OCI-LY1 (cell line): ENCODE measurements at regions not wholly inside any gene's neighbourhood (a gene's known extent, or its start where the extent isn't known, plus 50 kb on each side); places are given as distances from the start of the nearest gene placed in this dataset.
"Not testable (repeated sequence)": the region's sequence is repeated elsewhere in the genome, so short reads cannot be mapped to it uniquely, and the experiment has no call there.

Source experiments
- EZH2 ChIP-seq: fragments of 200-600 bp; sonication (generic), shearing (Covaris generic); IDR thresholded peaks from 2 replicates; pipeline ENCODE4 v1.8.0; 2017; ENCODE audit warnings: borderline replicate concordance, mixed run types, mild to moderate bottlenecking, antibody characterized with exemption, low read length, moderate library complexity, mixed read lengths
- TF ChIP-seq, protein P1 (sequence below): fragments of 200-600 bp; sonication (generic), shearing (Covaris generic); IDR thresholded peaks from 2 replicates; pipeline ENCODE4 v1.5.1; 2017; ENCODE audit warnings: mild to moderate bottlenecking, antibody characterized with exemption, low read length, moderate library complexity, mixed read lengths

DNA sequence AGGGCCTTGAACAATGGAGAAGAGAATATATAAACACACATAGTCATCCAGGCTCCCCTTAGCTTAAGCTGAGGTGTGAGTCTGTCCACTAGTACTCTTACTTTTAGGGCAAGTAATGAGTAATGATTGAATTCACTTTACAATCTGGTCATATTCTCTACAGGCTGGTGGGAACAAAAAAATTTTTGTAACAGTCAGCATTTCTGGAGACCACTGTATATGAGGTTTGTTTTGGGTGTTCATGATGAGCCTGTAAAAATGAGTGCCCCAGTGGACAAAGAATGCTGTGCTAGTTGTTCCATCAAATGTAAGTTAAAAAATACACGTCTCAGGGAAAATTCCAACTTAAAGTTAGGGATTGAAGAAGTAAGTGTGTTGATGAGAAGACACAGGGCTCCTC, 154.0 kb downstream of the ZNF37A start:
- TF ChIP-seq, protein P1, sequence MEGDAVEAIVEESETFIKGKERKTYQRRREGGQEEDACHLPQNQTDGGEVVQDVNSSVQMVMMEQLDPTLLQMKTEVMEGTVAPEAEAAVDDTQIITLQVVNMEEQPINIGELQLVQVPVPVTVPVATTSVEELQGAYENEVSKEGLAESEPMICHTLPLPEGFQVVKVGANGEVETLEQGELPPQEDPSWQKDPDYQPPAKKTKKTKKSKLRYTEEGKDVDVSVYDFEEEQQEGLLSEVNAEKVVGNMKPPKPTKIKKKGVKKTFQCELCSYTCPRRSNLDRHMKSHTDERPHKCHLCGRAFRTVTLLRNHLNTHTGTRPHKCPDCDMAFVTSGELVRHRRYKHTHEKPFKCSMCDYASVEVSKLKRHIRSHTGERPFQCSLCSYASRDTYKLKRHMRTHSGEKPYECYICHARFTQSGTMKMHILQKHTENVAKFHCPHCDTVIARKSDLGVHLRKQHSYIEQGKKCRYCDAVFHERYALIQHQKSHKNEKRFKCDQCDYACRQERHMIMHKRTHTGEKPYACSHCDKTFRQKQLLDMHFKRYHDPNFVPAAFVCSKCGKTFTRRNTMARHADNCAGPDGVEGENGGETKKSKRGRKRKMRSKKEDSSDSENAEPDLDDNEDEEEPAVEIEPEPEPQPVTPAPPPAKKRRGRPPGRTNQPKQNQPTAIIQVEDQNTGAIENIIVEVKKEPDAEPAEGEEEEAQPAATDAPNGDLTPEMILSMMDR: not testable (repeated sequence)
- not testable (repeated sequence) for TF ChIP-seq EZH2
